HepG2 (cell line): ENCODE measurements at regions not wholly inside any gene's neighbourhood (a gene's known extent, or its start where the extent isn't known, plus 50 kb on each side); places are given as distances from the start of the nearest gene placed in this dataset.

ENCODE experiments used
- ATF7 ChIP-seq, 2 experiments: fragments of 450-650 bp in 1 of 2; sonication (generic) in 1 of 2; formaldehyde crosslinking in 1 of 2; IDR thresholded peaks; 2 replicates each; pipeline versions ENCODE4 v1.4.0 to v1.6.1; 2016 to 2020; ENCODE audit warnings: antibody characterized with exemption in 1 of 2, mild to moderate bottlenecking in 1 of 2, missing genetic modification reagents in 1 of 2
- BRCA1 ChIP-seq: sonication (generic); formaldehyde crosslinking; IDR thresholded peaks from 2 replicates; pipeline ENCODE4 v1.4.0; 2020; ENCODE audit warnings: missing genetic modification reagents
- CBX5 ChIP-seq: sonication (generic); formaldehyde crosslinking; IDR thresholded peaks from 2 replicates; pipeline ENCODE4 v1.4.0; 2020; ENCODE audit warnings: missing genetic modification reagents, borderline replicate concordance
- JUND ChIP-seq: sonication (generic); formaldehyde crosslinking; IDR thresholded peaks from 2 replicates; pipeline ENCODE4 v1.8.0; 2022; ENCODE audit warnings: mild to moderate bottlenecking, missing genetic modification reagents
- NFIB ChIP-seq: sonication (generic); formaldehyde crosslinking; IDR thresholded peaks from 2 replicates; pipeline ENCODE4 v1.9.0; 2021; ENCODE audit warnings: missing genetic modification reagents, mild to moderate bottlenecking, borderline replicate concordance
- NR2F2 ChIP-seq: IDR thresholded peaks from 2 replicates; pipeline ENCODE4 v1.6.1; 2012; ENCODE audit warnings: low read depth, inconsistent platforms, borderline replicate concordance
- PHF21A ChIP-seq: sonication (generic); formaldehyde crosslinking; IDR thresholded peaks from 2 replicates; pipeline ENCODE4 v1.5.0; 2020; ENCODE audit warnings: mild to moderate bottlenecking, missing genetic modification reagents
- RBAK ChIP-seq: sonication (generic); formaldehyde crosslinking; IDR thresholded peaks from 2 replicates; pipeline ENCODE4 v1.5.1; 2020; ENCODE audit warnings: mild to moderate bottlenecking, missing genetic modification reagents
- RORA ChIP-seq: sonication (generic); formaldehyde crosslinking; IDR thresholded peaks from 2 replicates; pipeline ENCODE4 v1.5.0; 2020; ENCODE audit warnings: mild to moderate bottlenecking, missing genetic modification reagents, moderate library complexity
- ZNF30 ChIP-seq: sonication (generic); formaldehyde crosslinking; IDR thresholded peaks from 2 replicates; pipeline ENCODE4 v1.5.0; 2020; ENCODE audit warnings: mild to moderate bottlenecking, missing genetic modification reagents
- ZNF841 ChIP-seq: sonication (generic); formaldehyde crosslinking; IDR thresholded peaks from 2 replicates; pipeline ENCODE4 v1.8.1; 2023; ENCODE audit warnings: missing genetic modification reagents, borderline replicate concordance
- TF ChIP-seq, protein P1 (sequence below): sonication (generic); formaldehyde crosslinking; conservative IDR thresholded peaks from 2 replicates; pipeline ENCODE4 v1.4.0; 2020; ENCODE audit warnings: missing genetic modification reagents
- TF ChIP-seq, protein P2 (sequence below): sonication (generic); formaldehyde crosslinking; IDR thresholded peaks from 2 replicates; pipeline ENCODE4 v1.8.1; 2023; ENCODE audit warnings: missing genetic modification reagents, mild to moderate bottlenecking, borderline replicate concordance
- TF ChIP-seq, protein P3 (sequence below): sonication (generic); formaldehyde crosslinking; IDR thresholded peaks from 2 replicates; pipeline ENCODE4 v1.4.0; 2020; ENCODE audit warnings: missing genetic modification reagents
- TF ChIP-seq, protein P4 (sequence below): sonication (generic); formaldehyde crosslinking; IDR thresholded peaks from 2 replicates; pipeline ENCODE4 v1.4.0; 2020; ENCODE audit warnings: low read depth, mild to moderate bottlenecking, missing genetic modification reagents

DNA sequence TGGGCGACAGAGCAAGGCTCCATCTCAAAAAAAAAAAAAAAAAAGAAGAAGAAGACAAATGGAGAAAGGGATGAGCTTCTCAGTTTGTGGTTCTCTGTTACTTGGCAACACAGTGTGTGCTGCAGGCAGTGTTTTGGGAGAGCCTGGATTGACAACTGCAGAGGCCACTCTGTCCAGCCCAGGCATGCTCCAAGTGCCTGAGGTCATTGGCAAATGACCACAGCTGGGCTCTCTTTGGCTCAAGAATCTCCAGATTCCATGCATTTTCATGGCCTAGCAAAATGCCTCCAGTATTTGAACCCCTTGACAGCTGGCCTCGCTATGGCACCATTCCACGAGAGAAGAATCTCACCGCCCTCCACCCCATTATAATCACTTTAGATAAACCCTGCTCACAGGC is 126.2 kb downstream of the ANKRD60 start (continued):
- TF ChIP-seq, protein P1, sequence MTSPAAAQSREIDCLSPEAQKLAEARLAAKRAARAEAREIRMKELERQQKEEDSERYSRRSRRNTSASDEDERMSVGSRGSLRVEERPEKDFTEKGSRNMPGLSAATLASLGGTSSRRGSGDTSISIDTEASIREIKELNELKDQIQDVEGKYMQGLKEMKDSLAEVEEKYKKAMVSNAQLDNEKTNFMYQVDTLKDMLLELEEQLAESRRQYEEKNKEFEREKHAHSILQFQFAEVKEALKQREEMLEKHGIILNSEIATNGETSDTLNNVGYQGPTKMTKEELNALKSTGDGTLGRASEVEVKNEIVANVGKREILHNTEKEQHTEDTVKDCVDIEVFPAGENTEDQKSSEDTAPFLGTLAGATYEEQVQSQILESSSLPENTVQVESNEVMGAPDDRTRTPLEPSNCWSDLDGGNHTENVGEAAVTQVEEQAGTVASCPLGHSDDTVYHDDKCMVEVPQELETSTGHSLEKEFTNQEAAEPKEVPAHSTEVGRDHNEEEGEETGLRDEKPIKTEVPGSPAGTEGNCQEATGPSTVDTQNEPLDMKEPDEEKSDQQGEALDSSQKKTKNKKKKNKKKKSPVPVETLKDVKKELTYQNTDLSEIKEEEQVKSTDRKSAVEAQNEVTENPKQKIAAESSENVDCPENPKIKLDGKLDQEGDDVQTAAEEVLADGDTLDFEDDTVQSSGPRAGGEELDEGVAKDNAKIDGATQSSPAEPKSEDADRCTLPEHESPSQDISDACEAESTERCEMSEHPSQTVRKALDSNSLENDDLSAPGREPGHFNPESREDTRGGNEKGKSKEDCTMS (CRISPR knock-in tag): no peak
- TF ChIP-seq NR2F2 (no peak), ZNF841 (CRISPR knock-in tag) (no peak), RBAK (CRISPR knock-in tag) (no peak), RORA (CRISPR knock-in tag) (no peak), JUND (CRISPR knock-in tag) (no peak), ATF7 (IDR thresholded peaks at IDR 0.05) (no peak), ATF7 (CRISPR knock-in tag; IDR thresholded peaks at IDR 0.05) (no peak), BRCA1 (CRISPR knock-in tag) (no peak), NFIB (no peak), CBX5 (no peak), ZNF30 (CRISPR knock-in tag) (no peak), PHF21A (CRISPR knock-in tag) (no peak)
- TF ChIP-seq, protein P2, sequence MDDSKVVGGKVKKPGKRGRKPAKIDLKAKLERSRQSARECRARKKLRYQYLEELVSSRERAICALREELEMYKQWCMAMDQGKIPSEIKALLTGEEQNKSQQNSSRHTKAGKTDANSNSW (CRISPR knock-in tag): no peak
- TF ChIP-seq, protein P3, sequence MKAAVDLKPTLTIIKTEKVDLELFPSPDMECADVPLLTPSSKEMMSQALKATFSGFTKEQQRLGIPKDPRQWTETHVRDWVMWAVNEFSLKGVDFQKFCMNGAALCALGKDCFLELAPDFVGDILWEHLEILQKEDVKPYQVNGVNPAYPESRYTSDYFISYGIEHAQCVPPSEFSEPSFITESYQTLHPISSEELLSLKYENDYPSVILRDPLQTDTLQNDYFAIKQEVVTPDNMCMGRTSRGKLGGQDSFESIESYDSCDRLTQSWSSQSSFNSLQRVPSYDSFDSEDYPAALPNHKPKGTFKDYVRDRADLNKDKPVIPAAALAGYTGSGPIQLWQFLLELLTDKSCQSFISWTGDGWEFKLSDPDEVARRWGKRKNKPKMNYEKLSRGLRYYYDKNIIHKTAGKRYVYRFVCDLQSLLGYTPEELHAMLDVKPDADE (CRISPR knock-in tag): no peak
- TF ChIP-seq, protein P4, sequence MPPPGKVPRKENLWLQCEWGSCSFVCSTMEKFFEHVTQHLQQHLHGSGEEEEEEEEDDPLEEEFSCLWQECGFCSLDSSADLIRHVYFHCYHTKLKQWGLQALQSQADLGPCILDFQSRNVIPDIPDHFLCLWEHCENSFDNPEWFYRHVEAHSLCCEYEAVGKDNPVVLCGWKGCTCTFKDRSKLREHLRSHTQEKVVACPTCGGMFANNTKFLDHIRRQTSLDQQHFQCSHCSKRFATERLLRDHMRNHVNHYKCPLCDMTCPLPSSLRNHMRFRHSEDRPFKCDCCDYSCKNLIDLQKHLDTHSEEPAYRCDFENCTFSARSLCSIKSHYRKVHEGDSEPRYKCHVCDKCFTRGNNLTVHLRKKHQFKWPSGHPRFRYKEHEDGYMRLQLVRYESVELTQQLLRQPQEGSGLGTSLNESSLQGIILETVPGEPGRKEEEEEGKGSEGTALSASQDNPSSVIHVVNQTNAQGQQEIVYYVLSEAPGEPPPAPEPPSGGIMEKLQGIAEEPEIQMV: no peak
